GM10266 (cell line): ENCODE measurements at regions not wholly inside any gene's neighbourhood (a gene's known extent, or its start where the extent isn't known, plus 50 kb on each side); places are given as distances from the start of the nearest gene placed in this dataset.

Experiments used
- DNase-seq: peaks from one replicate; pipeline ENCODE4 v3.0.0; 2012; ENCODE audit errors: extremely low spot score
- TF ChIP-seq, protein P1 (sequence below): IDR thresholded peaks from 2 replicates; pipeline ENCODE4 v1.5.1; 2012; ENCODE audit warnings: mild to moderate bottlenecking, low read depth; ENCODE audit not compliant: control insufficient read depth, insufficient read depth; ENCODE audit errors: missing control alignments

DNA sequence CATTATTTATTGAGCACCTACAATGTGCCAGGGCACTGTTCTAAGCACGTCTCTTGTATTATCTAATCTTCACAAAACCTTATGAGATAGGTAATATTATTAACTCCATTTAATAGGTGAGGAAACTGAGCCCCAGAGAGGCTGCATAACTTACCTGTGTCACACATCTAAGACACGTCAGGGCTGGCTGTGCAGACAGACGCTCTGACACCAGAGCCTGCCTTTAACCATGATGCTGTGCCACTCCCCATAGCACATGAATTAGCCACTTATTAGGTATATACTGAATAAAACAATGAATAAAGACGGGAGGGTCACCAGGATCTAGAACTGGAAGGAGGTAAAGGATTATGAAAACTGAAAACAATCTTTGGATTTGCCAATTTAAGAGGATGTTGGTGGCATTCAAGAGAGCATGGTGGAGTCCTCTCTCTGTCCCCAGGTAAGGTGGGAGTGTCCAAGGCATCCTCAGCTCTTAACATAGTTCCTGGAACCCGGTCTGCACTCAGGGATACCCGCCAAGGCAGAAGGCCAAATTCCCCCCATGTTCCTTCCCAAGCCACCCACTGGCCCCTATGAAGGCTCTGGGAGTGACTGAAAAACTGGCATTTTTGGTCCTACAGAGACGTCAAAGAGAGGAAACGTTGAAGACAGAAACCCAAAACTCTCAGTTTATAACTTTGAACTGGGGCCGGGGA is 479.7 kb downstream of the FOXO1 start:
- no peak for DNase-seq
- TF ChIP-seq, protein P1, sequence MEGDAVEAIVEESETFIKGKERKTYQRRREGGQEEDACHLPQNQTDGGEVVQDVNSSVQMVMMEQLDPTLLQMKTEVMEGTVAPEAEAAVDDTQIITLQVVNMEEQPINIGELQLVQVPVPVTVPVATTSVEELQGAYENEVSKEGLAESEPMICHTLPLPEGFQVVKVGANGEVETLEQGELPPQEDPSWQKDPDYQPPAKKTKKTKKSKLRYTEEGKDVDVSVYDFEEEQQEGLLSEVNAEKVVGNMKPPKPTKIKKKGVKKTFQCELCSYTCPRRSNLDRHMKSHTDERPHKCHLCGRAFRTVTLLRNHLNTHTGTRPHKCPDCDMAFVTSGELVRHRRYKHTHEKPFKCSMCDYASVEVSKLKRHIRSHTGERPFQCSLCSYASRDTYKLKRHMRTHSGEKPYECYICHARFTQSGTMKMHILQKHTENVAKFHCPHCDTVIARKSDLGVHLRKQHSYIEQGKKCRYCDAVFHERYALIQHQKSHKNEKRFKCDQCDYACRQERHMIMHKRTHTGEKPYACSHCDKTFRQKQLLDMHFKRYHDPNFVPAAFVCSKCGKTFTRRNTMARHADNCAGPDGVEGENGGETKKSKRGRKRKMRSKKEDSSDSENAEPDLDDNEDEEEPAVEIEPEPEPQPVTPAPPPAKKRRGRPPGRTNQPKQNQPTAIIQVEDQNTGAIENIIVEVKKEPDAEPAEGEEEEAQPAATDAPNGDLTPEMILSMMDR: no peak

DNA sequence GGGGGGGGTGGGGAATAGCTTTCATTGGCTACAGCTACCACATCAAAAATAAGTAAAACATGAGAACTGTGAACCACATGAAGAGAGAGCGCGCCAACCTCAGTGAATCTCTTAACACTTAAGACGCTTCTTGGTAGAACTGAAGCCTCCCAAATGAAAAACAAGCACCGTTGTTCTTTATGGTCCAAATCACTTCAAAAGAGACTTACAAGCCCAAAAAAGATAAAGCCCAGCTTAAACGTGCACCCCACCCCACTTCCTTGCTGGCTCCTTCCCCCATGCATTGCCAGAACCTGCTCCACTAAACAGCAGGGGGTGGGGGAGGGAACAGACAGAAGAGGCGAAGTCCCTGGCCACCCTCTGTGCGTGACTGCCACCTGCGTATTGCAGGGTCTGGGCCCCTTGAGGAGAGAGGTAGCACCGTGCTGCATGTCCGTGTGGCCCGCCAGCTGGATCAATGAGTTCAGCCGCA is 479.1 kb downstream of the FOXO1 start:
- no peak for DNase-seq
- TF ChIP-seq, protein P1: no peak

DNA sequence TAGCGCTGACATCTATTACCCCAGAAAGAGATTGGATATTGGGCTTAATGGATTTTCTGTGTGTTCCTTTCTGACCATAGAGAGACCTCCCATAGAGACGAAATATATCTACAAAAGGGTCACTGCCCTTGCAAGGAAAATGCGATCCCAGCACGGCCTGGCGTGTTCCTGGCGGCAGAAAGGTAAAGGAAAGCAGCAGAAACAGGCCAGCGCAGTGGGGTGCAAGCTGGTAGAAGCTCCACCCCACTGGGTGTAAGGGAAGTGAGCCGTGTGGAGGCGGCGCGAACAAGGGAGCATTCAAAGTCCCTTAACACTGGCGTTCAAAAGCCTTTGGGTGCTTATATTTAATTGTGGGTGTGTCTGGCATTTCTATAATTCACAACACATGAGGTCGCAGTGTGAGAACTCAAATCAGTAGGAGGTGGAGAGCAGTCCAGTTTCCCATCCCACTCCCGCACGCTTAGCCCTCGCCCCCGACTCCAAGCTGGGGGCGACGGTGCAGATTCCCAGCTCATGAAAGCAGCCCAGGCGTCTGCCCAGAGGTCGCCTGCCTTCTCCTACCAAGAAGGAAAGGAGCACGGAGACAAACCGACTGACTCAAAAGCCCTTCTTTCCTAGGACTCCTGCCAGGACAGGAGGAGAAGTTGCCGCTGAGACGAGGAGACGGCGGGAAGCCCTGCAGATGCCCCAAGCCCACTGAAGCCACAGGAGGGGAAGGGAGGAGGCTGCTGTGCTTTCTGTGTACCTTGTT is 478.4 kb downstream of the FOXO1 start:
- TF ChIP-seq, protein P1: no peak
- DNase-seq: no peak

DNA sequence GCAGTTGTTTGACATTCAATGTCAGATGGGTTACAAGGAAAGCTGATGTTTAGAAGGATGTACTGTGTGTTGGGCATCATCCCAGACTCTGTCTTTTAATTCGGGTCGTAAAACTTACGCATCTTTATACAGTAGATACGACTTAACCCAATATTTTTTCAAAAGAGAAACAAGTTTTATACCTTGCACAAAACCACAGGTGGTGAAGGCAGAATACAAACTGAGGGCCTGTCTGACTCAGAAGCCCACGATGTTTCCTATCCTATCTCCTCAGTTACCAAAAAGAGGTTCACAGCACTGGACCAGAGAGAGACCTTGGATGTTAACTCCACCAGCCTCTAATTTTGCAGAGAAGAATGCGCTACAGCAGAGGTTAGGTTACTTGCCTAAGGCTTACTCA is 477.0 kb downstream of the FOXO1 start:
- TF ChIP-seq, protein P1: no peak
- DNase-seq: no peak

DNA sequence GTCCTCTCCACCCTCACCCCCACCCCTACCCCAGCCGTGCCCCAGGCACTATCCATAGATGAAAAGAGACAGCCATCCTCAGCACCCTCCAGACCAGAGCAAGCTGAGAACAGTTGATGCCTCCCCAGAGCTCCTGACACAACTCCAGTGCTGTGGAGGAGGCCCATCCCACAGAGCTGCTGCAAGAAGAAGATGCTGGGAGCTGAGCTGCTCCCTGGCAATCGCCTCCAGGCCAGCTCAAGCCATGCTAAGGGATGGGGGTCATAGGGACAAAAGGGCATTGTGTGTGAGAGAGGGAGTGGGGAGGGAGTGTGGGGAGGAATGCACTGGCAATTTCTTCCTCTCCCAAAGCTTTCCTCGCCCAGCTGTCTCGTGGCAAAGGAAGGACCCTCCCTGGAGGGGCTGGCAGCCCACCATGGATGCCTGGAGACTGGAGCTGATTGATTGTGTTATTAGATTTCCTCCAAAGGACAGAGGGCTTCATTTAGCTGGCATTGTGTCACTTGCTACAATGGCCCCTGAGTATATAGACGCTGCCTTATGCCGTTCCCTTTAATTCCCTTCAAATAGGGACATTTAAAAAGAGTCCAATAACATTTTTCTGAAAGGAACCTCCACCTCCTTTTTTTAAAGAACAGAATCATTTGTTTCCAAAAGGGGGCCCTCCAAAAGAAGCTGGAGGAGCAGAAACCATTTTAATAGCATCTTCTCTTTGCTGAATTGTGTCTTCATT is 476.4 kb downstream of the FOXO1 start:
- DNase-seq: no peak
- TF ChIP-seq, protein P1: no peak

DNA sequence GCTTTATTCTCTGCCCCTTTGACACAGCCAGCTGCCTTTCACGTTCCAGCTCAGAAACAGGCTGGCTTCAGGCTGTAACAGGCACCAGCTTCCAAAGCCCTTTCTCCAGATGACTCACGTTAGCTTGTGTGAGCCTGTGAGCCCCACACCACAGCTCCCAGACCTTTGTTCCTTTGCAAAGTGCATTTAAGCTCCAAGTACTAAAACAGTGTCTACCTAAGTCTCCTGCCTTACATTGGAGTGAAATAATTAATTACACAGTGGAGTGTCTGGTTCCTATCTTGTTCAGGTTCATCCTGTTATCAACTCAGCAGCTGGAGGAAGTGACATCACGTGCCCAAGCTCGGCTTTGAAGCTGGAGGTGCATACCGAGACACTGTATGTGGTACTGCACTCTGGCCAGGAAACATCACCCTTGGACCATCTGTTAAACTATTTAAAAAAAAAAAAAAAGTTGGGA is 475.8 kb downstream of the FOXO1 start:
- DNase-seq: peak; percentile 24
- TF ChIP-seq, protein P1: no peak
